ENCODE measurements at regions not wholly inside any gene's neighbourhood (a gene's known extent, or its start where the extent isn't known, plus 50 kb on each side); places are given as distances from the start of the nearest gene placed in this dataset.

DNA sequence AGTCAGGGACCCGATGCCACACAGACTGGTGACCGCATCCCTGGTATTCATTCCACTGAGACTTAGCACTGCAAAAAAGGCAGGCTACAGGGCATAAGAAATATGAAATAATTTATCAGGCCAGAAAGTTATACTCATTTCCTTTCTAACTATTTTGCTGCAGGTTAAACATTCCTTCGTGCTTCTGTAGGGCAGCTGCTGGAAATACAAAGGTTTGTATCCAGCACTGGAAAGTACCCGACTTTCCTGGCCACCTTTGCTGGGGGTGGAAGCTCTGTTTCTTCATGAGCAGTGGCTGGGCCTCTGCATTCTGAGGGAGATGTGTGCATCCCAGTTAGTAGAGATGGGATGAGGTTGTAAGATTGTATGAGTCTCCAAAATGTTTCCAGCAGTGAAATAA, 478.6 kb upstream of the WWC1 start:
- DNase-seq: no peak

DNA sequence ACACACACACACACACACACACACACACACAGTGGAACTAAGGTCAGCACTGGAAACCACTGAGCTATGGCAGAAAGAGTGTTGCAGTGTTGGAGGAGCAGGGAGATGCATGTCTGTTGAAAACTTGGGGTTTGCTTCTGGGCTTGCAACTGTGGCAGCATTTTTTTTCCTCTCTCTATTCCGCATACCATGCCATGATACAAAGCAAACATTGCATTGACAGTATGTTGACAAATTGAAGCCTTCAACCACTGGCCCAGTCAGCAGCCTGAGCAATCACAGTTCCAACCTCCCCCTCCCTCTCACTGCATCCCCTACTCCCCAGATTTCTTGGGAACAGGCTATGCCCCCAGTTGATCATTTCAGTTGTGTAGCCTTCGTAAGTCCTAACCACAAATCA, 478.1 kb upstream of the WWC1 start:
- no peak for DNase-seq

DNA sequence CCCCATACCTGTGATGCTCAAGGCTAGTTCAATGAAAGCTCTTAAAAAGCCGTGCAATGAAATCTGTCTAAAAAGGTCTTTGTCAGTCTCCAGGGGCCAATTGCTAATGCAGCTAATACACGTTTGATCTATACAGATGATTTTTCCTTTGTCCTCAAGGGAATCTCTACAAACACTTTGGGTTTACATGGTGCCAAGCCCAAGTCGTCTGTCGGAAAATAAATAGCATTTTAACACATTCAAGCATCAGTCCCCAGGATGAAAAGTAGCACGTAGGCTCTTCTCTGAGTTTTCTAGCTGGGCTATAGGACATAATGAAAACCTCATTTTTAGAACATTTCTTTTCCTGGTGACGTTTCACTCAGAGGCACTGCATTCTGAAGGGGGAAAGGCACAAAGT, 477.4 kb upstream of the WWC1 start:
- no peak for DNase-seq

DNA sequence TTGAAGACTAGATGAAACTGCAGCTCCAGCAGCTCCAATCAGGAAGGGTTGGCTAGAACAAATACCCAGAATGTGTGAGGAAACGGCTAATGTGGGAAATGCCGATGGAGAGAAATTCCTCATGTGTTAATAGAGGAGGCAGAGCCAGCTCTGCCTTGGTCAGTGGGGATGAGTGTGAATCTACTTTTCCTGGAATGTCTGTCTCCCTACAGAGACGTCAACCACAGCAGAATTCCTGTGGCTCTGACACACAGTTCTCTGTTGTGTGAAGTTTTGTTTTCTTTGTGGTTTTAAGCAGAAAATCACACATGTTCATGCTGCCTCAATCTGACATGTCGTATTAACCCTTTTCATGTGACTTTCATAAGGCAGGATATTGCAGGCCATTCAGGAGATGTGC, 476.6 kb upstream of the WWC1 start:
- peak; percentile 72 for DNase-seq

- DNase-seq: no peak
These were observed 475.1 kb upstream of the WWC1 start for GRCh38 chr5:167816354-167816753.

DNA sequence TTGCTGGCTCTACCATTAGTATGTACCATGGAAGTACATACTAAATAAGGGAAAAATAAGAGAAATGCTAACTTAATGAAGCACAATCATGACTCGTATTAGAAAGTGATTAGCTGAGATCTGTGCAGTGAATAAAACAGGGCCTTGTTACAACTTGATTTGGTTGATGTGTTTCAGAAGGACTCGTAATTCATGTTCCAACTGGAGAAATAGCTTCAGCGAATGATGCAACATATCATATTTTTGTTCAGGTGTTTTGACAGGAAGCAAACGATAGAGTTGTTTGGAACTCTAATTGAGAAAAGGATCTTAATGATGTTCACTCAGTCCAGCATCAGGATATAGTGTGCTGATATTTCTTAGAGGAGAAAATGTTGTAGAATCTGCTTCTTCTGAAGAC, 474.6 kb upstream of the WWC1 start:
- DNase-seq: no peak

DNA sequence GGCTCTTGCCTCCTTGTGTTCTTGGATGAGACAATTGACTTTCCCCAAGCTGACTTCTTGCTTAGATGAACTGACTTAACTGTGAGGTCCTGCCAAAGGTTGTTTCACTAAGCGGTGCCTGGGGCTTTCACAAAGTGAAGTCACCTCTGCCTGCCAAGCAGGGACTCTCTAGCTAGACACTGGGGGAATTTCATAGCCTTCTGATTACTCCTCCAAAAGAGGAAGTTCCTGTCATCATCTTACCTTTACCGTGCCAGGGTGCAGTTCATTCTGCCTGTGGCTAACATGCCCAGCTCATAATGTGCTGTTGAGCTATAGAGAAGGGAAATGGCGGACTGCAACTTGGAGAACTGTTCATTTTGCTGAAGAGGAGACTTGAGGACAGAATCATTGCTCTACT, 472.0 kb upstream of the WWC1 start:
- DNase-seq: no peak

GRCh38 chr5:167820101-167820990, 471.1 kb upstream of the WWC1 start:
- no peak for DNase-seq

- no peak for DNase-seq
These were observed 470.3 kb upstream of the WWC1 start for GRCh38 chr5:167821151-167821550.

- DNase-seq: no peak
These were observed 469.8 kb upstream of the WWC1 start for GRCh38 chr5:167821669-167822068.

GRCh38 chr5:167822241-167822640, 469.2 kb upstream of the WWC1 start:
- no peak for DNase-seq

DNA sequence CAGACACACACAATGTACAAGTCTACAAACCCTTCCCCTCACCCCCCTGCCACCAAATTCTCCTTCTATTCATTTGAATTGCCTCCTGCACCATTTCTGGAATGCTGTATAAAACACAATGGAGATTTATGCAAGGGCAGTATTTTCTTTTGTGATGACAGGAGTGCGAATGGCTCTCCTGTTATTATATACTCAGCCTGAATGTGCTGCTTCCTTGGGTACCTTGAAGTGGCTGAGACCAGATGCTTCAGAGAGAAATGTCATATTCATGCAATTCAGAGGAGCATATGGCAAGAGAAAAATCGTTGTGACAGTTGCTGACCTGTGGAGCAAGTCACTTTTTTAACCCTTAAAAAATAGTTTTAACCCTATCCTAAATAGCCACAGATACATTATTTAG, 468.0 kb upstream of the WWC1 start:
- DNase-seq: no peak

DNA sequence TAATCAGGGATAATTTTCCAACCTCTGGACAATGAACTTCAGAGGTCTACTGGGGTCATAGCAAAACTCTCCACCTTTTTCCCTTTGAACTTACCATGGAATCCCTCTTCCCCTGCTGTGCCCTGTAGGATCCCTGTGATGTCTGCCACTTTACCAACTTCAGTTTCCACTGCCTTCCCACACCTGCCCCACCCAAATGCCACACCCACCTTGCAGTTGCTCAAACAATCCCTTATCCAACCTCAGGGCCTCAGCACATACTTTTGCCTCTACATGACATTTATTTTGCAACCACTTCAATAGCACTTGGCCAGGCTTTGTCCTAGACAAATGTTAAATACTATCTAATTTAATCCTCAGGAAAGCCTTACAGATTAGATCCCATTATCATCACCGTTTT, 463.7 kb upstream of the WWC1 start:
- DNase-seq: no peak

GRCh38 chr5:167831754-167832504, 459.5 kb upstream of the WWC1 start:
- no peak for DNase-seq

- DNase-seq: no peak
These were observed 458.8 kb upstream of the WWC1 start for GRCh38 chr5:167832609-167833008.

DNA sequence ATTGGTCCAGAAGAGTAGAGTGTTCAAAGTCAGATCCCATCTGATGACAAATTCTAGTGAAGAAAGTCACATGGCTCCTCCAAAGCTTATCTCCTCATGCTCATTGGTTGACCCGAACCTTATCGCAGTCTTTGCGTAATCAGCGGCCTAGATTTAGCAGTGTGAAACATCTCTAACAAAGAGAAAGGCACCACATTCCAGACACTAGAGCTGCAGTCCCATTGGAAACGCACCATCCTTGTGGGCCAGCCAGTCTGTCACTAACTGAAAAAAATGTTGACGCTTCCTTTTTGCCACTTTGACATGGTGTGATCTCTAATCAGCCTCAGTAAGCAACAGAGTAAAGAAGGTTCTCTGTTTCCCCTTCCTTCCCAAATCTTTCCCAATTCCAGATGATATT, 458.0 kb upstream of the WWC1 start:
- DNase-seq: no peak

DNA sequence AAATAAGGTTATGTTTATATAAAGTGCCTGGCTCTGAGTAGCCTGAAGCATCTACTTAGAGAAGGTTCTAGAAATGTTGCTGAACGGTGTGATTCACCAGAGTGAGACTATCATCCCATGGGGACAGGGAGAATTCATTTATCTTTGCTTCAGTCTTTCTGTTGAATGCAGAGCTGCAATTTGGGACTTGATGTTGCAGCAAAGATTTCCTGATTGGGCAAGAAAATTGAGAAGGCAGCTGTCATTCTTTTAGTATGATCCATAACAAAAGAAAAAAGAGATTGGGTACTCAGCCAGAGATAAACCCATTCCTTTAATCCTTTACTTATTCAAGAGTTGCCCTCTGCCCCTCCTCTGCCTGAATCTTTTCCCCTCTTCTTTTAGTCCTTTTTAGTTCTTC, 456.3 kb upstream of the WWC1 start:
- no peak for DNase-seq

- no peak for DNase-seq
These were observed 454.3 kb upstream of the WWC1 start for GRCh38 chr5:167837127-167837526.

DNA sequence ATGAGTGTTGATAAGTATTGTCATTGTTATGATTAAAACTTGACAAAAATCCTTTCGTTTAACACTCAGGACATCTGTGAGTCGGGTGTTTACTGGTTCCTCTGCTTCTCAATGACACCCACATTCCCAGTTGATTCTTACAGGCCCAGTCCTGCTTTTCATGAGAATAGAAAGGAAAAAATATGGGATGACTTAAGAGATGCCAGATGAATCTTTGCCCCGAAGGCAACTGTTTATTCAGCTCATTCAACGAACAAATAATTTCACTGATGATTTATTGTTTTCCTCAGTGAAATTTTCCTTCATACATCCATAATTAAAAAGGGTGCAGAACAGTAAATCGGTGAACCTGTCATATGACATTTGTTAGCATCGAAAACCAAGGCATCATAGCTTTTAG, 452.4 kb upstream of the WWC1 start:
- DNase-seq: no peak

DNA sequence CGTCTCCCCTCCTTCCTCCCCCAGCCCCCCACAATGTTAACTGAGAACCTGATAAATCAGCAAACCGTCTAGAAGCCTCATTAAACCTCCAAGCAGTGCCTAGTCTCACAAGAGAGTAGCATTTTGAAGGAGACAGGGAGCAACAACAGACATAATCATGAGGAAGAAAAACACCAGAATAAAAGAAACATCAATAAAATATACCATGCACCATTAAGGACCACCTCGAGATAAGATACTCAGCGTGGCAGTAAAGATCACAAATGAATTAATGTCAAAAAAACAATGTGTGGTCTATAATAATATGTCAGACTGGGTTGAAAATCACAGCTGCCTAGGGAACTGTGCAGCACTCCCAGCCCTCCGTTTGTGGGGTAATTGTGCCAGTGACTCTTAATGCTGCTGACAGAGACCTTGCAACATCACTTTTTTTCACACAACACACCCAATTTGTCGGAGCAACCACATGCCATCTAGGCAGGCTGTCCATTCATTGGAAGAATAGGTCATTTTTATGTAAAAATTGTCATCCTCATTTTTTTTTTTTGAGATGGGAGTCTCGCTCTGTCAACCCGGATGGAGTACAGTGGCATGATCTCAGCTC, 450.8 kb upstream of the WWC1 start:
- DNase-seq: no peak

DNA sequence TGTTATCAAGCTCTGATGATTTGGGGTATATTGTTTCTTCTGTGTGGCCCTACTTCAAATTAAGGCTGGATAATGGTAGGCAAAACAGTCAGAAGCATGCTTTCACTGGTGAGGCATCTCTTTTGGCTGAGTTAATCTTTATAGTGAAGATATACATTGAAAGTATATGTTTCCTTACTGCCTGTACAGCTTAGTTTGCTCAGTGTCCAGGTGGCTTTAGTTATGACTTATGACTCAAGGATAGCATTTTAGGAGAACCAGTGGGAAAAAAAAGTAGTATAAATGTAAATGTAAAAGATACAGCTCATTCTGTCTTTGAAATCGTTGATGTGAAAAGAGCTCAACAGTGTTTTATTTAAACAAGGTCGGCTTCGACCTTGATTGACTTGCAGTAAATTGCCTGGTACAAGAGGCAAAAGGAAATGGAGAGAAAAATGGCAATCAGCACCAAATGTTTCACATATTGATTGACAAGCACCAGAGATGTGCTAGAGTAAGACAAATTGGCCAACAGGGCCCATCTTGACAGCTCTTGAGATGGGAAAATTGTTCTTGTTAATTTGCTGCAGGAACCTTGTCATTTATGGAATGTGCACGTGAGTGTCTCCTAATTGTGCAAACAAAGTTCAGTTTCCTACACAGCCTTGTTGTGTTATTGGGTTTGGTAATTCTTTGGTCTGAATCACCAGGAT, 447.4 kb upstream of the WWC1 start:
- DNase-seq: no peak

- no peak for DNase-seq
These were observed 445.5 kb upstream of the WWC1 start for GRCh38 chr5:167845952-167846351.

DNA sequence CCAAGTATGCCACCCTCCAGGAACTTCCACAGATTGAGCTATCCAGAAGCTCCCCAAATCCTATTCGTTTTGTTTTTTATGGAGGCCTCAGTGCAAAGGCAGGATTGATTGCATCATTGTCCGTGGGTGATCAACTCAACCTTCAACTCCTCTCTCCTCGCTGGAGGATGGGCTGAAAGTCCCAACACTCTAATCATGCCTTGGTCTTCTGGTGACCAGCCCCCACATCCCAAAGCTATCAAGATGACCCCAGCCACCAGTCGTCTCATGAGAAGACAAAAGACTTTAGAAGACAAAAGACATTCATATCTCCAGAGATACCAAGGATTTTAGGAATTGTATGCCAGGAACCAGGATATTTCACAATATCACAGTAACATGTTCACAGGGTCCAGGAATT, 441.6 kb upstream of the WWC1 start:
- DNase-seq: no peak

All from left hindlimb (tissue), 1 donor.